Cardiac muscle cell (in vitro differentiated cells and primary cell): ENCODE measurements at regions not wholly inside any gene's neighbourhood (a gene's known extent, or its start where the extent isn't known, plus 50 kb on each side); places are given as distances from the start of the nearest gene placed in this dataset.

Experiments
- DNase-seq, 2 donors: peaks; one replicate each; pipeline versions ENCODE4 v3.0.0 to v3.0.0-alpha.2; 2010 to 2017; ENCODE audit warnings: low read depth in 1 of 2, low spot score in 1 of 2
- H3K27ac ChIP-seq: fragments of 200-600 bp; sonication (generic); 2 replicates; pipeline ENCODE4 v1.5.1; 2016
- H3K27me3 ChIP-seq: fragments of 200-600 bp; sonication (generic); 2 replicates; pipeline ENCODE4 v1.6.0; 2016; ENCODE audit warnings: control low read depth
- H3K36me3 ChIP-seq: fragments of 200-600 bp; sonication (generic); 2 replicates; pipeline ENCODE4 v1.5.1; 2016; ENCODE audit warnings: control low read depth
- H3K4me1 ChIP-seq: fragments of 200-600 bp; sonication (generic); 2 replicates; pipeline ENCODE4 v1.8.1; 2017; ENCODE audit warnings: low read depth, mild to moderate bottlenecking, mixed run types
- H3K4me3 ChIP-seq: fragments of 200-600 bp; sonication (generic); 2 replicates; pipeline ENCODE4 v1.5.1; 2016; ENCODE audit warnings: mild to moderate bottlenecking
- H3K9me3 ChIP-seq: fragments of 200-600 bp; sonication (generic); 2 replicates; pipeline ENCODE4 v1.5.1; 2017; ENCODE audit warnings: low read depth, mild to moderate bottlenecking, control low read depth
- TF ChIP-seq, protein P1 (sequence below): IDR thresholded peaks from 2 replicates; pipeline ENCODE4 v1.5.1; 2012; ENCODE audit warnings: low read depth, mild to moderate bottlenecking, low read length

DNA sequence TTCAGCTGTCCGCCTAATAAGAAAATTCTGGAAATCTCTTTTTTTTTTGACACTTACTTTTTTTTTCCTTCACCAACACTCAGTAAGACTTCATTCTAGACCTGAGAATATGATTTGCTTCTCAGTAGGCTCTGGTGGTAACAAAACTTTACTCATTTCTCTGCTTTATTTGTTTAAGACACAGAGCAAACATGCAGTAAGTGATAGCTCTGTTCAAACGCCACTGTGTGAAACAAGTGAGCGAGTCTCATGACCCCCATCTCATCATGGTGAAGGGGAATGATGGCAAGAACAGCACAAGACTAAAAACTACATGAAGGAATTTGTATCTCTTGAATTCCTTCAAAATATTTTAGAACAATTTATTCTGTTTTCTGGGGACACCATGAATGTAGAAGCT lies 541.6 kb upstream of the POU3F2 start:
- no peak overlapping the region for H3K27ac ChIP-seq
- H3K9me3 ChIP-seq, result no peaks in the 10 kb centered on the region

DNA sequence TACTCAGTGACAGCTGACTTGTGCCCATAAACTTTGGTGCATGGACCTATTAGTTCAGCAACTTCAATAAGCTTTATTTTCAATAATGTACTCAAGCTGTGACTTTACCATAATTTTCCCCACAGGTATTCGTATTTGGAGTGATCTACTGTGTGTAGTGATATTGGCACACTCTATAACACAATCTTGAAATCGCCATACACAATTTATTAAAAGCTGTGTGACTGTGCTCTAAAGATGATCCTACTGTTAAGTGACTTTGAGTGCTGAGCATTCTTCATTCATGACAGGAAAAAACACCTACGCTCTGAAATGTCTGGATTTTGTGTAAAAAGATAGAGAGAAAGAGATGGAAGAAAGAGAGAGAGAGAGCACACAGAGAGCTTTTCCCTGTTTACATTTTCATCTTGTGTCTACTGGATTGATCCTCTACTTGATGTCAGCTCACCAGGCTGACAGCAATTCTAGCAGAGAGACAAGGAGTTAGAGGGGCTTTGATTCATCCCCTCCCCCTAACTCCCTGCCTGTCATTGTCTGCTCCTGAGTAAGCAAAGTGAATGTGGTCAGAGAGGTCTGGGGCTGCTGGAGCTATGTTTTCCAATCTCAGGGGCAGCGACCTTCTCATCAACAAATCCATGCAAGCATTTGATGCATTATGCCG lies 538.7 kb upstream of the POU3F2 start:
- H3K9me3 ChIP-seq, result no peaks in the 10 kb centered on the region
- no peaks in the 10 kb centered on the region for H3K4me1 ChIP-seq
- no peak overlapping the region for H3K27ac ChIP-seq
- no peak overlapping the region for H3K4me3 ChIP-seq
- DNase-seq, result peak in 1 of 2 donors; percentile 2
- TF ChIP-seq, protein P1, sequence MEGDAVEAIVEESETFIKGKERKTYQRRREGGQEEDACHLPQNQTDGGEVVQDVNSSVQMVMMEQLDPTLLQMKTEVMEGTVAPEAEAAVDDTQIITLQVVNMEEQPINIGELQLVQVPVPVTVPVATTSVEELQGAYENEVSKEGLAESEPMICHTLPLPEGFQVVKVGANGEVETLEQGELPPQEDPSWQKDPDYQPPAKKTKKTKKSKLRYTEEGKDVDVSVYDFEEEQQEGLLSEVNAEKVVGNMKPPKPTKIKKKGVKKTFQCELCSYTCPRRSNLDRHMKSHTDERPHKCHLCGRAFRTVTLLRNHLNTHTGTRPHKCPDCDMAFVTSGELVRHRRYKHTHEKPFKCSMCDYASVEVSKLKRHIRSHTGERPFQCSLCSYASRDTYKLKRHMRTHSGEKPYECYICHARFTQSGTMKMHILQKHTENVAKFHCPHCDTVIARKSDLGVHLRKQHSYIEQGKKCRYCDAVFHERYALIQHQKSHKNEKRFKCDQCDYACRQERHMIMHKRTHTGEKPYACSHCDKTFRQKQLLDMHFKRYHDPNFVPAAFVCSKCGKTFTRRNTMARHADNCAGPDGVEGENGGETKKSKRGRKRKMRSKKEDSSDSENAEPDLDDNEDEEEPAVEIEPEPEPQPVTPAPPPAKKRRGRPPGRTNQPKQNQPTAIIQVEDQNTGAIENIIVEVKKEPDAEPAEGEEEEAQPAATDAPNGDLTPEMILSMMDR, result no peak
- no peaks in the 10 kb centered on the region for H3K36me3 ChIP-seq
- H3K27me3 ChIP-seq, result no peaks in the 10 kb centered on the region

More for the DNA sequence above, 541.6 kb upstream of the POU3F2 start:
- DNase-seq, result no peak
- no peaks in the 10 kb centered on the region for H3K27me3 ChIP-seq
- H3K36me3 ChIP-seq, result no peaks in the 10 kb centered on the region
- H3K4me1 ChIP-seq, result no peaks in the 10 kb centered on the region
- TF ChIP-seq, protein P1, result no peak
- H3K4me3 ChIP-seq, result no peak overlapping the region

- DNase-seq, result no peak
- TF ChIP-seq, protein P1, result no peak
- Histone ChIP-seq H3K4me1 (no peaks in the 10 kb centered on the region), H3K27me3 (no peaks in the 10 kb centered on the region), H3K27ac (no peak overlapping the region), H3K36me3 (no peaks in the 10 kb centered on the region), H3K4me3 (no peak overlapping the region), H3K9me3 (no peaks in the 10 kb centered on the region)
These were observed 525.8 kb upstream of the POU3F2 start for GRCh38 chr6:98308564-98308963.

- H3K27ac ChIP-seq, result no peak overlapping the region
- H3K4me1 ChIP-seq, result no peaks in the 10 kb centered on the region
- H3K36me3 ChIP-seq, result no peaks in the 10 kb centered on the region
- no peaks in the 10 kb centered on the region for H3K27me3 ChIP-seq
- no peaks in the 10 kb centered on the region for H3K9me3 ChIP-seq
- DNase-seq, result no peak
- TF ChIP-seq, protein P1, result no peak
- no peak overlapping the region for H3K4me3 ChIP-seq
These were observed 523.9 kb upstream of the POU3F2 start for GRCh38 chr6:98310443-98310842.

DNA sequence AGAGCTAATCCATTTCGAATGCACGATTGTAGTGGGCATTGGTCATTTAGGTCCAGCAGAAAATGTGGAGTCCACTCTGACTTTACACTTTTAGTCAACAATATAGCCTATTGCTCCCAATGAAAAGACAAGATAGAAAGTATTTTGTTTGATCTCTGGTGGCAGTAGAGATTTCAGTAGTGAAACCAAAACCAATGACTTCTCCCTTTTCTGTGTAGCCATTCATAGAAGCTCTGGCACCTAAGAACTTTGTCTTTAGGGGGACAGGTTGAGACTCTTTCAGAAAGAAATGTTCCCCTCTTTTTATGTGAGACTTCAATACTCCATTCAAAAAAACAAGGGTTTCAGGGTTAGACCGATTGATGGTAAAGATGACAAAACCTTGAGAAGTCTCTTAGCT lies 510.8 kb upstream of the POU3F2 start:
- Histone ChIP-seq H3K9me3 (no peaks in the 10 kb centered on the region), H3K4me3 (no peak overlapping the region), H3K27ac (no peak overlapping the region), H3K27me3 (no peaks in the 10 kb centered on the region), H3K4me1 (no peaks in the 10 kb centered on the region), H3K36me3 (no peaks in the 10 kb centered on the region)
- DNase-seq, result no peak
- TF ChIP-seq, protein P1, result no peak
